Spleen (tissue), 7 donors: ENCODE measurements at regions not wholly inside any gene's neighbourhood (a gene's known extent, or its start where the extent isn't known, plus 50 kb on each side); places are given as distances from the start of the nearest gene placed in this dataset.

Source experiments
- POLR2A ChIP-seq, 3 donors: fragments of 450-650 bp; IDR thresholded peaks; one replicate each; pipeline ENCODE4 v1.5.1; 2017; ENCODE audit warnings: antibody characterized with exemption in 3 of 3, mild to moderate bottlenecking in 1 of 3
- POLR2AphosphoS5 ChIP-seq, 3 donors: sonication (generic); formaldehyde crosslinking; IDR thresholded peaks; one replicate each; pipeline ENCODE4 v1.5.1; 2017; ENCODE audit warnings: antibody characterized with exemption in 3 of 3
- TF ChIP-seq, protein P1 (sequence below), 11 experiments: fragments of 200-600 bp in 7 of 11; fragments of 450-650 bp in 4 of 11; sonication (generic) in 4 of 11; IDR thresholded peaks in 8 of 11; conservative IDR thresholded peaks in 3 of 11; 1 replicate in 7 of 11; 2 replicates in 4 of 11; pipeline versions ENCODE4 v1.4.0 to v1.8.0; 2016 to 2021; ENCODE audit warnings: antibody characterized with exemption in 11 of 11, inconsistent platforms in 4 of 11, mild to moderate bottlenecking in 1 of 11
- donor health status: DM: no; HTN: no; CAD: no; lungs with moderate emphysema.
- donor health status: DM: no; HTN: no; CAD: no.
- donor health status: DM: no; HTN: no; CAD: no.

DNA sequence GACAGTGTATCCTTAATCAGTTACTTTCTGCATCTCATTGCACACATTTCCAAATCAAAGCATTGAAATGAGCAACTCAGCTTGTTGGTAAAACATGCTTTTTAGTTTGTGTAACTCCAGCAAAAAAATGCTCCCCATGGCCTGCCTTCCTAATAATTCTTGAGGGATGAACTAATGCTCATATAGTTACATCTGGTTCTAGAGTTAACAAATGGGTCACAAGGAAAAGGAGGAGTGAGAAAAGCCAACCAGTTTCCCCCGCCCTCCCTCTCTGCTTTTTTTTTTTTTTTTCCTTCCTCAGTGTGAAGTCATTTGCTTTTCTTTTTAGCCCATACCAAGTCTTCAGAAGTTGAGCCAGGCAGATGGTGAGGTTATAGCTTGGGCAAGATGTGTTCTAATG, 231.7 kb downstream of the MTX2 start:
- no peak for TF ChIP-seq POLR2A (IDR thresholded peaks at IDR 0.05)
- TF ChIP-seq, protein P1, sequence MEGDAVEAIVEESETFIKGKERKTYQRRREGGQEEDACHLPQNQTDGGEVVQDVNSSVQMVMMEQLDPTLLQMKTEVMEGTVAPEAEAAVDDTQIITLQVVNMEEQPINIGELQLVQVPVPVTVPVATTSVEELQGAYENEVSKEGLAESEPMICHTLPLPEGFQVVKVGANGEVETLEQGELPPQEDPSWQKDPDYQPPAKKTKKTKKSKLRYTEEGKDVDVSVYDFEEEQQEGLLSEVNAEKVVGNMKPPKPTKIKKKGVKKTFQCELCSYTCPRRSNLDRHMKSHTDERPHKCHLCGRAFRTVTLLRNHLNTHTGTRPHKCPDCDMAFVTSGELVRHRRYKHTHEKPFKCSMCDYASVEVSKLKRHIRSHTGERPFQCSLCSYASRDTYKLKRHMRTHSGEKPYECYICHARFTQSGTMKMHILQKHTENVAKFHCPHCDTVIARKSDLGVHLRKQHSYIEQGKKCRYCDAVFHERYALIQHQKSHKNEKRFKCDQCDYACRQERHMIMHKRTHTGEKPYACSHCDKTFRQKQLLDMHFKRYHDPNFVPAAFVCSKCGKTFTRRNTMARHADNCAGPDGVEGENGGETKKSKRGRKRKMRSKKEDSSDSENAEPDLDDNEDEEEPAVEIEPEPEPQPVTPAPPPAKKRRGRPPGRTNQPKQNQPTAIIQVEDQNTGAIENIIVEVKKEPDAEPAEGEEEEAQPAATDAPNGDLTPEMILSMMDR (IDR thresholded peaks at IDR 0.05 in 8 of 11, conservative IDR thresholded peaks at IDR 0.05 in 3 of 11), result no peak
- no peak for TF ChIP-seq POLR2AphosphoS5 (IDR thresholded peaks at IDR 0.05)
